IMR-90 (cell line): ENCODE measurements at regions not wholly inside any gene's neighbourhood (a gene's known extent, or its start where the extent isn't known, plus 50 kb on each side); places are given as distances from the start of the nearest gene placed in this dataset.

Source experiments
- ATAC-seq: fragments of 200-7000 bp; cut with Tn5 transposase; 2 replicates; pipeline ENCODE4 v1.9.1; 2020; ENCODE audit warnings: low read depth, mild to moderate bottlenecking, moderate library complexity
- BruUV-seq: library from RNA; stranded (reverse); fragments of 400-500 nt; replicated peaks from 2 replicates; lab custom pipeline; 2021; lab: Mats Ljungman, UMichigan
- CTCF ChIA-PET: fragments of 300-600 bp; formaldehyde crosslinking; extraction: SDS; loops from one replicate; lab custom pipeline; 2021; ENCODE audit warnings: antibody characterized with exemption; lab: Yijun Ruan, JAX
- POLR2A ChIA-PET: fragments of 300-600 bp; sonication (Branson Sonifier 250); formaldehyde crosslinking; loops from one replicate; lab custom pipeline; 2022; ENCODE audit warnings: antibody characterized with exemption; ENCODE audit not compliant: unreplicated experiment; lab: Charles Lee
- DNase-seq: peaks from one replicate; pipeline ENCODE4 v3.0.0; 2013
- H2AFZ ChIP-seq: replicated peaks from 2 replicates; pipeline ENCODE3; 2013; ENCODE audit warnings: low read length, mild to moderate bottlenecking; ENCODE audit not compliant: poor library complexity
- H2AK5ac ChIP-seq: 2 replicates; pipeline ENCODE4 v1.6.1; 2013; ENCODE audit warnings: low read depth, low read length, inconsistent platforms
- H2AK9ac ChIP-seq: replicated peaks from 2 replicates; pipeline ENCODE3; 2013; ENCODE audit warnings: mild to moderate bottlenecking, low read depth, low read length, moderate library complexity; ENCODE audit not compliant: poor library complexity
- H2BK120ac ChIP-seq: 2 replicates; pipeline ENCODE4 v1.6.1; 2013; ENCODE audit warnings: low read depth, low read length, inconsistent platforms
- H2BK15ac ChIP-seq: 3 replicates; pipeline ENCODE4 v1.6.1; 2013; ENCODE audit warnings: low read depth, low read length, inconsistent platforms
- H2BK20ac ChIP-seq: 2 replicates; pipeline ENCODE4 v1.6.1; 2013; ENCODE audit warnings: low read depth, mild to moderate bottlenecking, inconsistent platforms, low read length, moderate library complexity
- H2BK5ac ChIP-seq: 2 replicates; pipeline ENCODE4 v1.6.1; 2013; ENCODE audit warnings: mild to moderate bottlenecking, low read depth, low read length, inconsistent platforms; ENCODE audit not compliant: poor library complexity, severe bottlenecking
- H3K14ac ChIP-seq: replicated peaks from 2 replicates; pipeline ENCODE4 v1.6.1; 2013; ENCODE audit warnings: low read depth, low read length, inconsistent platforms
- H3K18ac ChIP-seq: 2 replicates; pipeline ENCODE4 v1.6.1; 2013; ENCODE audit warnings: low read depth, low read length, control low read depth
- H3K23ac ChIP-seq: 2 replicates; pipeline ENCODE4 v1.6.1; 2013; ENCODE audit warnings: low read depth, low read length, inconsistent platforms
- H3K27ac ChIP-seq: 2 replicates; pipeline ENCODE4 v1.5.1; 2013; ENCODE audit warnings: mild to moderate bottlenecking, control low read depth, low read length; ENCODE audit not compliant: insufficient read depth
- H3K27me3 ChIP-seq: 2 replicates; pipeline ENCODE4 v1.6.1; 2013; ENCODE audit warnings: low read length; ENCODE audit not compliant: control insufficient read depth, insufficient read depth
- H3K36me3 ChIP-seq: 2 replicates; pipeline ENCODE4 v1.6.1; 2013; ENCODE audit warnings: low read length, mixed read lengths; ENCODE audit not compliant: control insufficient read depth, insufficient read depth
- H3K4ac ChIP-seq: 2 replicates; pipeline ENCODE4 v1.6.1; 2013; ENCODE audit warnings: low read depth, low read length, inconsistent platforms
- H3K4me1 ChIP-seq: 2 replicates; pipeline ENCODE4 v1.6.1; 2013; ENCODE audit warnings: low read length, mixed read lengths; ENCODE audit not compliant: control insufficient read depth, insufficient read depth
- H3K4me2 ChIP-seq: 2 replicates; pipeline ENCODE4 v1.6.1; 2013; ENCODE audit warnings: low read depth, mild to moderate bottlenecking, control low read depth, low read length, moderate library complexity
- H3K4me3 ChIP-seq: 2 replicates; pipeline ENCODE4 v1.5.1; 2013; ENCODE audit warnings: low read depth, mild to moderate bottlenecking, control low read depth, low read length, moderate library complexity; ENCODE audit not compliant: insufficient read depth
- H3K56ac ChIP-seq: 2 replicates; pipeline ENCODE4 v1.6.1; 2013; ENCODE audit warnings: low read length, inconsistent platforms; ENCODE audit not compliant: insufficient read depth; ENCODE audit errors: extremely low read depth
- H3K79me1 ChIP-seq, 2 experiments: 2 replicates each; pipeline ENCODE4 v1.6.1; 2013; ENCODE audit warnings: low read length in 2 of 2, inconsistent platforms in 1 of 2, low read depth in 1 of 2
- H3K9ac ChIP-seq: 2 replicates; pipeline ENCODE4 v1.6.1; 2013; ENCODE audit warnings: low read depth, low read length, control low read depth
- H3K9me1 ChIP-seq: 2 replicates; pipeline ENCODE4 v1.6.1; 2013; ENCODE audit warnings: low read length, inconsistent platforms; ENCODE audit not compliant: insufficient read depth
- H3K9me3 ChIP-seq: 2 replicates; pipeline ENCODE4 v1.6.1; 2013; ENCODE audit warnings: low read length; ENCODE audit not compliant: control insufficient read depth, insufficient read depth
- H4K20me1 ChIP-seq: 2 replicates; pipeline ENCODE4 v1.6.1; 2013; ENCODE audit warnings: low read length, inconsistent platforms; ENCODE audit not compliant: insufficient read depth
- H4K5ac ChIP-seq: 2 replicates; pipeline ENCODE4 v1.6.1; 2013; ENCODE audit warnings: mild to moderate bottlenecking, low read depth, low read length, control low read depth
- H4K8ac ChIP-seq, 2 experiments: 2 replicates each; pipeline ENCODE4 v1.6.1; 2013; ENCODE audit warnings: low read depth in 2 of 2, low read length in 2 of 2, control low read depth in 1 of 2, inconsistent platforms in 1 of 2
- H4K91ac ChIP-seq: 2 replicates; pipeline ENCODE4 v1.6.1; 2013; ENCODE audit warnings: low read depth, low read length, inconsistent platforms; ENCODE audit not compliant: insufficient read depth
- BHLHE40 ChIP-seq: fragments of 150-350 bp; IDR thresholded peaks from 2 replicates; pipeline ENCODE4 v1.6.1; 2016; ENCODE audit warnings: mild to moderate bottlenecking, low read depth, low read length
- CHD1 ChIP-seq: IDR thresholded peaks from 2 replicates; pipeline ENCODE4 v1.6.1; 2012; ENCODE audit warnings: low read depth, low read length, improper control_type of control experiment
- MAZ ChIP-seq: IDR thresholded peaks from 2 replicates; pipeline ENCODE4 v1.6.1; 2012; ENCODE audit warnings: low read depth, mild to moderate bottlenecking, low read length, improper control_type of control experiment, moderate library complexity, borderline replicate concordance
- MXI1 ChIP-seq: IDR thresholded peaks from 2 replicates; pipeline ENCODE4 v1.6.1; 2012; ENCODE audit warnings: low read depth, mild to moderate bottlenecking, low read length, moderate library complexity, borderline replicate concordance
- NFE2L2 ChIP-seq: fragments of 150-350 bp; IDR thresholded peaks from 2 replicates; pipeline ENCODE4 v1.6.1; 2016; ENCODE audit warnings: low read depth, mild to moderate bottlenecking, low read length
- POLR2A ChIP-seq: IDR thresholded peaks from 2 replicates; pipeline ENCODE4 v1.6.1; 2012; ENCODE audit warnings: mild to moderate bottlenecking, low read depth, low read length
- RCOR1 ChIP-seq: IDR thresholded peaks from 2 replicates; pipeline ENCODE4 v1.6.1; 2012; ENCODE audit warnings: mild to moderate bottlenecking, low read length, improper control_type of control experiment; ENCODE audit not compliant: insufficient replicate concordance
- WGBS, 2 experiments: methylation state at CpG; one replicate each; pipeline versions ENCODE4 v1.1.5 to v1.1.7; 2013; ENCODE audit warnings: missing lambda C conversion rate in 2 of 2; ENCODE audit not compliant: insufficient read length in 1 of 2; ENCODE audit errors: extremely low coverage in 2 of 2; 5-methylcytosine and 5-hydroxymethylcytosine counted together
- dilution Hi-C: fragments of 300-500 bp; cut with HindIII; formaldehyde crosslinking; loops from one replicate; pipeline ENCODE4 v1.14.3; 2018; ENCODE audit warnings: low sequenced_read_pairs; ENCODE audit not compliant: unreplicated experiment
- in situ Hi-C: fragments of 300-500 bp; cut with MboI; formaldehyde crosslinking; loops from 3 replicates; pipeline ENCODE4 v1.14.3; 2019; ENCODE audit warnings: low sequenced_read_pairs, inconsistent platforms, mixed read lengths
- intact Hi-C: fragments of 100-400 bp; cut with micrococcal nuclease; formaldehyde crosslinking; loops from 2 replicates; pipeline ENCODE4 v1.10.0; 2022
- TF ChIP-seq, protein P1 (sequence below): fragments of 150-350 bp; IDR thresholded peaks from 2 replicates; pipeline ENCODE4 v1.6.1; 2016; ENCODE audit warnings: low read depth, mild to moderate bottlenecking, low read length, moderate library complexity, borderline replicate concordance
- TF ChIP-seq, protein P2 (sequence below): conservative IDR thresholded peaks from 2 replicates; pipeline ENCODE4 v1.5.1; 2012; ENCODE audit warnings: mild to moderate bottlenecking, low read depth, low read length, improper control_type of control experiment

DNA sequence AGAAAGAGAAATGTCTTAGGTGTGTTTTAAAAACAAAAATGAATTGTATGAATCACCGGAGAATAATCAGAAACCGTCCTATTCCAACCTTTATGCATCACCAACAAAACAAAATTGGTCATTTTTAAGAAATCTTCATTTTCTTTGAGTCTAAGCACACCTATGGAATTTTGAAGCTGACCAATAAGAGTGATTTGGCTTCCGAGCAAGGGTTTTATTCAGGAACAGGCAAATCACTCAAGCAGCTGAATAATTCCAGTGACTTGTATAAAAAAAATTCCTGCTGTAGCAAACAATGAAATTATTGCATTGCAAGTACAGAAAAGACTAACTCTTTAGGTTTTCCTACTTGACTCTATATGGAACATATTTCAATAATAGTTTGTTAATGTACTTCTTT, 83.8 kb upstream of the FNDC3B start:
- Histone ChIP-seq H3K27me3 (no peaks in the 10 kb centered on the region), H2BK120ac (no peak overlapping the region), H2BK20ac (no peak overlapping the region), H4K8ac (no peak overlapping the region), H3K56ac (no peak overlapping the region), H3K9me3 (no peaks in the 10 kb centered on the region), H2AFZ (no peak overlapping the region), H3K14ac (no peak overlapping the region), H3K23ac (no peak overlapping the region), H2BK5ac (no peak overlapping the region), H3K4me1 (peaks cover 6% of the 10 kb centered on the region), H4K20me1 (no peaks in the 10 kb centered on the region), H3K4ac (no peak overlapping the region), H2AK9ac (no peak overlapping the region), H3K27ac (no peak overlapping the region), H3K79me1 (no peaks in the 10 kb centered on the region), H3K9ac (no peak overlapping the region), H3K4me2 (no peak overlapping the region), H4K5ac (no peak overlapping the region), H2BK15ac (no peak overlapping the region), H4K91ac (no peak overlapping the region), H3K4me3 (no peak overlapping the region), H3K18ac (no peak overlapping the region), H2AK5ac (no peak overlapping the region), H3K36me3 (no peaks in the 10 kb centered on the region), H3K9me1 (peaks cover under 1% of the 10 kb centered on the region; the same call in 1 of the 2 replicates)
- ATAC-seq = no peak
- dilution Hi-C loops (no loop called here), intact Hi-C loops (no loop called here), in situ Hi-C loops (no loop called here)
- ChIA-PET CTCF (no interaction called here), POLR2A (no interaction called here)
- WGBS, 2 experiments = no CpG with 5 or more reads among the region's 3 CpGs
- TF ChIP-seq MXI1 (no peak), NFE2L2 (no peak), RCOR1 (no peak), MAZ (no peak), CHD1 (no peak), BHLHE40 (no peak), POLR2A (no peak)
- TF ChIP-seq, protein P1, sequence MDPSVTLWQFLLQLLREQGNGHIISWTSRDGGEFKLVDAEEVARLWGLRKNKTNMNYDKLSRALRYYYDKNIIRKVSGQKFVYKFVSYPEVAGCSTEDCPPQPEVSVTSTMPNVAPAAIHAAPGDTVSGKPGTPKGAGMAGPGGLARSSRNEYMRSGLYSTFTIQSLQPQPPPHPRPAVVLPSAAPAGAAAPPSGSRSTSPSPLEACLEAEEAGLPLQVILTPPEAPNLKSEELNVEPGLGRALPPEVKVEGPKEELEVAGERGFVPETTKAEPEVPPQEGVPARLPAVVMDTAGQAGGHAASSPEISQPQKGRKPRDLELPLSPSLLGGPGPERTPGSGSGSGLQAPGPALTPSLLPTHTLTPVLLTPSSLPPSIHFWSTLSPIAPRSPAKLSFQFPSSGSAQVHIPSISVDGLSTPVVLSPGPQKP = no peak
- TF ChIP-seq, protein P2, sequence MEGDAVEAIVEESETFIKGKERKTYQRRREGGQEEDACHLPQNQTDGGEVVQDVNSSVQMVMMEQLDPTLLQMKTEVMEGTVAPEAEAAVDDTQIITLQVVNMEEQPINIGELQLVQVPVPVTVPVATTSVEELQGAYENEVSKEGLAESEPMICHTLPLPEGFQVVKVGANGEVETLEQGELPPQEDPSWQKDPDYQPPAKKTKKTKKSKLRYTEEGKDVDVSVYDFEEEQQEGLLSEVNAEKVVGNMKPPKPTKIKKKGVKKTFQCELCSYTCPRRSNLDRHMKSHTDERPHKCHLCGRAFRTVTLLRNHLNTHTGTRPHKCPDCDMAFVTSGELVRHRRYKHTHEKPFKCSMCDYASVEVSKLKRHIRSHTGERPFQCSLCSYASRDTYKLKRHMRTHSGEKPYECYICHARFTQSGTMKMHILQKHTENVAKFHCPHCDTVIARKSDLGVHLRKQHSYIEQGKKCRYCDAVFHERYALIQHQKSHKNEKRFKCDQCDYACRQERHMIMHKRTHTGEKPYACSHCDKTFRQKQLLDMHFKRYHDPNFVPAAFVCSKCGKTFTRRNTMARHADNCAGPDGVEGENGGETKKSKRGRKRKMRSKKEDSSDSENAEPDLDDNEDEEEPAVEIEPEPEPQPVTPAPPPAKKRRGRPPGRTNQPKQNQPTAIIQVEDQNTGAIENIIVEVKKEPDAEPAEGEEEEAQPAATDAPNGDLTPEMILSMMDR = no peak
- no peak for DNase-seq
- no TSS peak for BruUV-seq
